GM18907 (cell line): ENCODE measurements at regions not wholly inside any gene's neighbourhood (a gene's known extent, or its start where the extent isn't known, plus 50 kb on each side); places are given as distances from the start of the nearest gene placed in this dataset.
"Not testable (repeated sequence)": the region's sequence is repeated elsewhere in the genome, so short reads cannot be mapped to it uniquely, and the experiment has no call there.

Experiments
- ATAC-seq: cut with Tn5 transposase; IDR thresholded peaks from one replicate; pipeline ENCODE4 v1.9.1; 2021; ENCODE audit warnings: mild to moderate bottlenecking, moderate library complexity; ENCODE audit not compliant: unreplicated experiment

DNA sequence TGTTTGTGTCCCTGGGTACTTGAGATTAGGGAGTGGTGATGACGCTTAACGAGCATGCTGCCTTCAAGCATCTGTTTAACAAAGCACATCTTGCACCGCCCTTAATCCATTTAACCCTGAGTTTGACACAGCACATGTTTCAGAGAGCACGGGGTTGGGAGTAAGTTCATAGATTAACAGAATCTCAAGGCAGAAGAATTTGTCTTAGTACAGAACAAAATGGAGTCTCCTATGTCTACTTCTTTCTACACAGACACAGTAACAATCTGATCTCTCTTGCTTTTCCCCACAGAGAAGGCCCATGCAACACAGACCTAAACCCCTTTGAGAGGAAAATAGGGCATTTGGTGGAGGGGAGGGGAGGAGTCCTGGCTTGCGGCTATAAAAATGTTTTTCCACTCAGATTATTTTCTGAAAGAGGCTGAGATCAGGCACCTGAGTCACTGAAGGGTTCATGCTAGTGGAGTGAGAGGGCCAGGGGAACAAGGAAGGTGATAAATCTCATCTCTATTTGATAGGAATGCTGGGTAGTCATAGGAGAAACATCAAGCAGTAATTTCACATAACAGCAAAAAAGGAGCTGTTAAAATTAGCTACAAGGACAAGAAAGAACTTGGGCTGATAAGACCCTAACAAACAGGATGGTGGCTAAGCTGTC lies 136.9 kb downstream of the OR2B2 start:
- not testable (repeated sequence) for ATAC-seq

DNA sequence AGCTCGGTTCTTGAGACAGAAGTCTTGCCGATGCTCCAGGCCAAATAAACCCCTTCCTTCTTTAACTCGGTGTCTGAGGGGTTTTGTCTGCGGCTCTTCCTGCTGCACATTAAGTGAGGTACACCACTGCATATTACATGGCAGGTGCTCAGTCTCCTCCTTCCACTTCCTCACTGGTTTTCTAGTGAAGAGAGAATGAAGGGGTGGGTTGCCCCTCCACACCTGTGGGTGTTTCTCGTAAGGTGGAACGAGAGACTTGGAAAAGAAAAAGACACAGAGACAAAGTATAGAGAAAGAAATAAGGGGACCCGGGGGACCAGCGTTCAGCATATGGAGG lies 138.0 kb downstream of the OR2B2 start:
- ATAC-seq, result not testable (repeated sequence)

DNA sequence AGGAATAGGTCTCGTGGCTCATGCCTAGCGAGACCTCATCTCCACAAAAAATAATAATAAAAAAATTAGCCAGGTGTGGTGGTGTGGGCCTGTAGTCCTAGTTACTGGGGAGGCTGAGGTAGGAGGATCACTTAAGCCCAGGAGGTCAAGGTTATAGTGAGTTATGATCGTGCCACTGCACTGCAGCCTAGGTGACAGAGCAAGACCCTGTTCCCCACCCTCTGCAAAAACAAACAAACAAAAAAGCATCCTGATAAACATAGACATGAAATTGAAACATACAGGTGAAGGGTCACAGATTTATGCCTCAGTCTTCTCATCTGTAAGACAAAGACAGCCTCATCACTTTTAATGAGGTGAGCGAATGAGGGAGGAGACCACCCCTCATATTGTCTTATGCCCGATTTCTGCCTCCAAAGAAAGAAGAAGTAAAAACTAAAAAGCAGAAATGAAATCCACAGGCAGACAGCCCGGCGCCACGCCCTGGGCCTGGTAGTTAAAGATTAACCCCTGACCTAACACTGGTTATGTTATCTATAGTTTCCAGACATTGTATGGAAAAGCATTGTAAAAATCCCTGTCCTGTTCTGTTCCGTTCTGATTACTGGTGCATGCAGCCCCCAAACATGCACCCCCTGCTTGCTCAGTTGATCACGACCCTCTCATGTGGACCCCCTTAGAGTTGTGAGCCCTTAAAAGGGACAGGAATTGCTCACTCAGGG lies 138.5 kb downstream of the OR2B2 start:
- ATAC-seq, result not testable (repeated sequence)

DNA sequence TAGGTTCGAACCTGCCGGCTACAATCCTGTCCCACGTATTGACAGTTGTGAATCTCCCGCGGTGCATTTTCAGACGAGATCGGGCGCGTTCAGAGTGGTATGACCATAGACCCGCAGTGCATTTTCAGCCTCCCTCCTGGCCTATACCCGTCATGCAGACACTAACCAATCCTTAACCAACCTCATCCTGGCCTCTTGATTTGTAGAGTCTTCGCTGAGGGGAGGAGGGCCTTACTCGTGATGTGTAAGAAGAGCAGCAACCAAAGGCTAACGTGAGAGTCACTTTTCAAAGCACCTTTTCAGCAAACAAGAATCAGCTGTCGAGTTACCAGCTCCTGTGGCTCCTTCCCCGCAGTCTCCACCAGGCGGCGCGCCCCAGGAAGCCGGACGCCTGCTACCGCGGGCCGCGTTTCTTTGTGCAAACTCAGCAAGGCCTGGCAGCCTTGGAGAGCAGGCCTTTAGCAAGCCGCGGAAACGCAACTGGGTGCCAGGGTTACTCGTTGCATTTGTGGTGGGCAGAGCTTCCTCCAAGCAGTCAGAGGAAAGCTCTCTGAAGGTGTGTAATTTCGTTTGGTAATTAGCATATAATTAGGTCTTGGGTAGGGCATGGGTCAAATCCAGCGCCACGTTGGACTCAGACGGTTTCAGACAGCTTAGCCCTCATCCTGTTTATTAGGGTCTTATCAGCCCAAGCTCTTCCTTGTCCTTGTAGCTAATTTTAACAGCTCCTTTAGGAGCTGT lies 139.8 kb downstream of the OR2B2 start:
- ATAC-seq, result peak; percentile 82

DNA sequence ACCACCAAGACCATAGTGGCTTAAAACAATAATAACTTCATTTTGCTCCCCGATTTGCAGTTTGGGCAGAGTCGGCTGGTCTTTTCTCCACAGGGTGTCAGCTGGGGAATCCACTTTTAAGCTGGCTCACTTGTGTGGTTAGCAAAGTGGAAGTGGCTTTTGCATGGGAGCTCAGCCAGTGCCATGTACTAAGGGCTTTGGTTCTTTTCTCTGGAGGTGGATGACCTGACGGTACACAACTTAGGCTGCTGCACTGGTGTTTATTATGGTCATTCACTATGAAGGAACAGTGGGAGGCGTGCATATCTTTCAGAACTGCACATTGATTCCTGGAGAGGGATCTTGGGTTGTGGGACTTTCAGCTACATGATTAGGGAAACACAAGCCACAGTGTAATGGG lies 141.0 kb downstream of the OR2B2 start:
- no peak for ATAC-seq

DNA sequence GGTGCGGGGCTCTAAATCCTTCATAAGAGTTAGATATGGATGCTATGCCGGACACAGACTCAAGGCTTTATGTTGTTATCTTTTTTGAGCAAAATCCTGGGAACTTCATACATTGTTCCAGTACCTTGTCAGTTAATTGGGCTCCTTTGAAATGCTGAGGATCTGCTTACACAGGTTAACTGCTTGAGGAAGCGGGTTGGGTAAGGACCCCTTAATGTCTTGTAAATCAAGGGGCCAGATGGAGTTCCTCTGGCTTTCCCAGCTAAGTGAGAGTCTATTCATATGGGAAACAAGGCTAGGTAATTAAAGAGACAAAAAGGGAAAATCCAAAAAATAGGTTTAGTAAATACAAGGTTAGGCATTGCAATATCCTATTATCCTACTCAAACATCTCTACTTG lies 141.5 kb downstream of the OR2B2 start:
- no peak for ATAC-seq

DNA sequence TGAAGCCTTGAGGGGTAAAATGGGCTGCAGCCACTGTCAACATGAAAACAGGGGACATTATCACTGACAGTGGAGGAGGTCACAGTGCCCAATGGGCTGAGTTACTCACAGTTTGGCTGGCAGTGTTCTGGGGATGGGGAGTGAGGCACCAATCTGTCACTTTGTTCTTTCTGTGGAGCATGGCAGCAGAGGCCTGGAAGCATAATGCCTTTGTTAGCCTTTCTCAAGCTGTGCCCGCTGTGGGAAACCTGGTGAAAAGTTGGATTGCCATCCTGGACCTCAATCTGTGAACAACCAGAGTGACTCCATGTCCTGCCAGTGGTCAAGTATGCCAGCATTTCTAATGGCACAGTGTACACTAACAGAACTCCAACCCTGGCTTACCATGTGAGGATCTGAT lies 143.6 kb downstream of the OR2B2 start:
- no peak for ATAC-seq

DNA sequence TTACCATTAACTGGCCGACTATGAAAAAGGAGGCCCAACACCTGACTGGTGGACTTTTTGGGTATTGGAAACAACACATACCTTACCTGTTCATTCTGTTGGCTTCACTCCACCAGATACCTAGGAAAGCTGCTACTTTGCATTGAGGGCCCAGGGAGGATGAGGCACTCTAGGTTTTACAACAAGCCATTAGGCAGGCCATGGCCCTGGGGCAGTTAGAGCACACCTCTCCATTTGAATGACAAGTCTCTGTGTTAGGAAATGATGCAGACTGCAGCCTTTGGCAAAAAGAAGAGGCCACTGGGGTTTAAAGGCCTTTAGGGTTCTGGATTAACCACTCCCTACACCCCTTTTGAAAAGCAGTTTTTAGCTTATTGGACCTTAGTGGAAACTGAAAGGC lies 144.3 kb downstream of the OR2B2 start:
- ATAC-seq, result no peak

DNA sequence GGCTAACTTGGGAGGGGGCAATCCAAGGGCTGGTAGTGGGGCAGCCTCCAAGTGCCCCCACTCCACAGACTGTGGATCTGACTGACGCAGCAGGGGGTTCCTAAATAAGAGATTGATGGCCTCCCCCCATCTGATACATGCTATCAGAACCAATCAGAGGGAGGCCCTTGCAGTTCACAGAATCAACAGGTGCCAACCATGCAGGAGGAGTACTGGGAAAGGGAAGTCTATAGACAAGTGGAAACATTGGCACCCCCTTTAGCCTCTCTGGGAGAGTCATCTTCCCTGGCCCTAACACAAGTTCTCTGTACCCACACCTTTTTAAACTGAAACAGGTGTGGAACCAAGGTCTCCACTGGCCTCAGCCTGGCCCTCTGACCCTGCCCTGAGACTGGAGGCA lies 145.8 kb downstream of the OR2B2 start:
- ATAC-seq, result no peak

DNA sequence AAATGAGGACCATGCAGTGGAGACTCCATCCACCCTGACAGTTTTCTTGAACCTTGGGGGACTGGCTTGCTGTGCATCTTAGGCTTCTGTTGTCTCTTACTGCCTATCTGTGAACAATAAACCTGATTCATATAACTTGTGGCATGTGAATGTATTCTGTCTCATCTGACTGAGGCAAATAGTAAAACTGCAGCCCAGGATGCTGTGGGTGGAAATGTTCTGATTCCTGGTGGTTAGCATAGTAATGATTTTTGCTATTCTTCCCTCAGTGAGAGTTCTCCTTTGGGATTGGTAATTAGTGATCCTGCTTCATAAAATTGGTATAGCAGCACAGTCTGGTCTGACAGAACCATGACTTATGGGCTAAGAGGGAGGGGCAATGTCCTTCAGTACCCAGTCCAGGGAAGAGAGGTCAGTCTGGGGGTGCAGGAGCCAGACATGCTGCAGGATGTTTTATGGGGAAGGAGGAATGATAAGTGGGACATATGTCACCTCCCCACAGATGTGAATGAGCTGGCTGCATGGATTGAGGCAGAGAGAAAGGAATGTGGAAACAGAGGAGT lies 147.1 kb downstream of the OR2B2 start:
- ATAC-seq, result no peak

DNA sequence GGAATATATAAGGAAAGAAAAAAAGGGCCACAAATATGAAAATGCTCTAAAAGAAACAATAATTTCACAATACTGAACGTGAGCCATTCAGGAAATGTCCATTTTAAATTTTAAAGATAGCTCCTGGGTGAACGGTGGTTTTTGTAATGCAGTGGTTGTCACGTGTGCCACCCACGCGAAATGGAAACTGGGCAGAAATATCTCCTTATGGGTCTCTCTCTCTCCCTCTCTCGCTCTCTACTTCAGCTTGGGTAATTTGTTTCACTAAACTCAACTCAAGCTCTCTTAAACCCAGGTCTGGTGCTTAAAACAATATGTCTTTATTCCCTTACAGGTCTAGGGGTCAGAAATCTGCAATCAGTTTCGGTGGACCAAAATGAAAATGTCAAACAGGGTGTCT lies 150.8 kb downstream of the OR2B2 start:
- peak; percentile 34 for ATAC-seq

DNA sequence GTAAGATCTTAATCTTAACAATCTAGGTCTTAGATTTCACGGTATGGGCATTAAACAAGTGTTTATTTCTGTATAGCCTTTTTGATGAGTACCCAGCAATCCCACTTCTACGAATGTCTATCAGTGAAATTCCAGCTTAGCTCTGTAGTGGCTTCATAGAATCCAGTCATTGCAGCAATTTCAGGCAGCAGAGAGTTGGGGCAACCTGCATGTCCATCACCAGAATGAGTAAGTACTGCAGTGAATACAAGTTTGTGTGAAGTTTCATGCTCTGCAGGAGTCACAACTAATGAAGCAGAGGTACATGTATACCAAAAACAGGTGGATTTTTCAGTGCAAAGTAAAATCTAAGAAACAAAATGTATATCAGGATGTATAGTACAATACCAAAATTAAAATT lies 151.7 kb downstream of the OR2B2 start:
- no peak for ATAC-seq

DNA sequence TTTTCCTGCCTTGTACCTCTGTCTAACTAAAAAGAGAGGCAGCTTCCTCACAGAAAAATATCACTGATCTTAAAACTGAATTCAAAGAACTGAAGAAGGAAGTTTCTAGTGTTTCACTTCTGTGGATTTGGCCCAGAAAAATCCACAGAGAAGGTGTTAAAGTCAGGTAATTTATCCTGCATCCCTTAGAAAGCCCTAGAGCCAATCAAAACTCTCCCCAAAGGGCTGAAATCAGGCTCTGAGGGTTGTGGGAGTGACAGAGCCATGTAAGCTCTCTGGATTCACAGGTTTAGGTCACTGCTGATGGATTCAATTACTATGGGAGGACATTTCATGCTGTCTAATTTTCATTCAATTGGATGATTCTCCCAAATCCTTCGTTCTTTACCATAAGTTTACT lies 152.3 kb downstream of the OR2B2 start:
- no peak for ATAC-seq

DNA sequence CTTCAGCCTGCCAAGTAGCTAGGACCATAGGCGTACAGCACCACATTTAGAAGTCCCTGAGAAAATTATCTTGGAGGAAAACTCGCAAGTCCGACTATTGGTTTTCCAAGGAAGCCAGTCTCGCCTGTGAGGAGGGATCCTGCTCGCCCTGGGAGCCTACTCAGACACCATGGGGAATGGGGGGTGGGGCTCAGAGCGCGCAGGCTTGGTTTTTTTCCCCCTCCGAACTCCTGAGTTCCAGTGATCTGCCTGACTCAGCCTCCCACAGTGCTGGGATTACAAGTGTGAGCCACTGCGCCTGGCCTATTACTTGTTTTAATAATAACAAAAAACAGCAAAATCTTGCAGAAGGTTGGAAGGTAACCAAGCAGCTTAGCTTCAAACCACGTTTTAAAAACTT lies 153.7 kb downstream of the OR2B2 start:
- no peak for ATAC-seq

DNA sequence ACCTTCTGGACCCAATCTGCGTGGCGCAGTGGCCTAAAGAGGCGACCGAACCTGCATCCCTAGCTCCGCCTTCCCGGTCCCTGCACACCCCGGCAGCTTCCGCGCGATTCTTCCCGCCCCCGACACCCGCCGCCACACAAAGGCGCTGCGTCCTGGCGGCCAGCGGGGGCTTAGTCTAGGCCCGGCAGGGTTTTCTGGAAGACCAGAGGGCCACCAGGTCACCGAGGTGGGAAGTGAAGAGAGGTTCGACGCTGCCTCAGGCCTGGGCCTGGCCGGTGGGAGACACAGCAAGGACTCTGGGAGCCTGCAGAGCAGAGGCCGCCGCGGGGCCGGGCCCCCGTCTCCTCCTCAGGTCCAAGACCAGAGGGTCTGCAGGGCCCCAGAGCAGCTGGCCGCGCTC lies 154.9 kb downstream of the OR2B2 start:
- ATAC-seq, result no peak

DNA sequence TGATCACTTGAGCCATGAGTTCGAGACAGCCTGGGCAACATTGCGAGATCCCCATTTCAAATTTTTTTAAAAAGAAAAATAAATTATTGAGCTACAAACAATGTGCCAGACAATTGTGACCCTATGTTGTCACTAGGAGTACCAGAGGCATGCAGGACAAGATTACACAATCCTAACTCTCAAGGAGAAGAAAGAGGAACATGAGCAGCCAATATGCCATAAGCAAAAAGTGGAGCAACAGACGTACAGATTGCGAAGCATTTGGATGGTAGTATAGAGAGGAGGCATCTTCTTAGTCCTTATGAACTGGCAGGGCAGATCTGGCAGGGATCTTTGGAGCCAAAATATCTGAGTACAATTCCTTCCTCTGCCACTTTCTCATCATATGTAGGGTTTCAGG lies 156.4 kb downstream of the OR2B2 start:
- no peak for ATAC-seq

DNA sequence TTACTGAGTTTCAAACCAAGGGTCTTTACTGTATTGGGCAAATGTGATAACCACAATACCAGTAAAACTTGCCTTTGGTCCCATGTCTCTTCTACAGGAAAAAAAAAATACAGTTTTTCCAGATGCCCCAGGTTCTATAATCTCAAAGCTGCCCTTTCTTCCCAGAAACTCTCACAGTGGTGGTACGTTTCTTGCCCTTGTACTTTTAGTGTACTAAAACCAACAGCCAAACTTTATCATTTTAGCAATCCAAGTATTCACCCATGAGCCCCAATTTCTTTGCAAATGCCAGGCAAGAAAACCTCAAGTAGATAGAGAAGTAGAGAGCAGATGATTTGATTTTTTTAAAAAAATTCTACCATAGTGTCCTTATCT lies 157.8 kb downstream of the OR2B2 start:
- no peak for ATAC-seq

DNA sequence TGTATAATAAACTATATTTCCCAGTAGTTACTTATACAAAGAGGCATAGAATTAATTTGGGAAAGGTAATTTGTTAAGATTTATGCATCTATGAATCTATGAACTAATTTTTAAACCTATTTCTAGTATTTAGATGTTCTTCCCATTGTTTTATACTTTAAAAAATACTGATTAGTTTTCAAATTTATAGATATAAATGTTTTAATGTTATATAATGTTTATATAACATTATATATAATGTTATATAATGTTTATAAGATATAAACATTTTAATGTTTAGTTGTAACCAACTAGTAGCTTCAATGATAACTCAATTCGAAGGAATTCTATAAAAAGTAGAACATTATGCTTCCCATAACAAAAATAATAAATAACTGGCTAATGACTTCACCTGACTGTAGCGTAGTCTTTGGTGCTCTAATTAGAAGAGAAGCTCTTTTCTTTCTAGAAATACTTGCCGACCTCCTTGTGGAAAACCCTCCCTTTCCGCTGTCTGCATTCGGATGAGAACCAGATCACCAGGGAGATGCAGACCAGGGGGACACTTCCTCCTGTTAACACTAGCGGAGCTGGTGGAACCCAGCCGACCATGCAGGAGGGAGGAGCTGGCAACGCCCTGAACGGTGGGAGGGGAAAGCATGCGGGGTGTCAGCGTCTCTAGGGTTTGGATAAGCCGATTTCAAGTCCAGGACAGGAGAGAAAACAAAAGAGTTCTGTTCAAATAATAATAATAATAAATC lies 158.4 kb downstream of the OR2B2 start:
- peak; percentile 50 for ATAC-seq

DNA sequence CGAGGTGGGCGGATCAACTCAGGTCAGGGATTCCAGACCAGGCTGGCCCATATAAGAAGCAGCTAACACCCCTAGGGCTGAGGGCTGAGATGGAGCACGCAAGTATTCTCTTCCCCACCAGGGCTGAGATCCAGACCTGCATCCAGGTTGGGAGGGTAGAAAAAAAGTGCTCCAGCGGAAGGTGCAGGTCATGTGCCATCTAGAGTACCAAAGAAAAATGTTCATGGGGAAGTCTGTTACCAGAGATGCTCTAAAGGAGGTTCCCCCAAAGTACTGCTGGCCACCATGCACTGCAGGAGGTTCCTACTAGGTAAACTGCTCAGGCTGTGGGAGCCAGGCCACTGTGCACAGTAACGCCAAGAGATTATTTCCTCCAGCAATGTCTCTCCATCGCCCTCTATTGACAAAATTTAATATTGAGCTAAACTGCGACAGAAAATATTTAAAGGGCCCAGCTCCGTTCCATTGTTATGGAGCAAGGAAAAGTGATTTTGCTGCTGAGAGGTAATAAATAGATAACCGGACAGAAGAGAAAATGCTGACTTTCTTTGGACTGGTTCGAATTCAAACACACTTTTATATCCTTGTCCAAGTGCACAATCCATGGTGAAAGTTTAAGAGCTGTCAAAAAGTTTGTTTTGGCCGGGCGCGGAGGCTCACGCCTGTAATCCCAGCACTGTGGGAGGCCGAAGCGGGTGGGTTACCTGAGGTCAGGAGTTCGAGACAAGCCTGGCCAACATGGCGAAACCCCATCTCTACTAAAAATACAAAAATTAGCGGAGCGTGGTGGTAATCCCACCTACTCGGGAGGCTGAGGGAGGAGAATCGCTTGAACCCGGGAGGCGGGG lies 159.9 kb downstream of the OR2B2 start:
- ATAC-seq, result peak; percentile 44

DNA sequence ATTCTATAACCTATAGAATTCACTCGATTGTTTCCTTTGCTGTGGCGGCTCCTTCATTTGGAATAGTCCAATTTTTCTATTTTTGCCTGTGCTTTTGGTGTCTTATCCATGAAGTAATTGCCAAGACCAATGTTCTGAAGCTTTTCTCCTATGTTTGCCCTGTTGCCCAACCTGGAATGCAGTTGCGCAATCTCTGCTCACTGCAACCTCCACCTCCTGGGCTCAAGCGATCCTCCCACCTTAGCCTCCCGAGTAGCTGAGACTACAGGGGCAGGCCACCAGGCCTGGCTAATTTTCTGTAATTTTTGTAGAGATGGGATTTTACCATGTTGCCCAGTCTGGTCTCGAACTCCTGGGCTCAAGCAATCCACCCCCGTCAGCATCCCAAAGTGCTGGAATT lies 163.5 kb downstream of the OR2B2 start:
- no peak for ATAC-seq
